ENCODE measurements at regions not wholly inside any gene's neighbourhood (a gene's known extent, or its start where the extent isn't known, plus 50 kb on each side); places are given as distances from the start of the nearest gene placed in this dataset.

- no peak for TF ChIP-seq SMC3 (IDR thresholded peaks at IDR 0.05; ENCODE audit: low read depth, low read length)
- no peak for TF ChIP-seq CTCF (conservative IDR thresholded peaks at IDR 0.05; ENCODE audit: low read depth, low read length)
- TF ChIP-seq POLR2A (IDR thresholded peaks at IDR 0.05; ENCODE audit: low read depth, low read length), result no peak
- no peak for TF ChIP-seq MAFK (IDR thresholded peaks at IDR 0.05; ENCODE audit: low read depth, low read length)
- TF ChIP-seq RAD21 (IDR thresholded peaks at IDR 0.05; ENCODE audit: low read length), result no peak
- TF ChIP-seq, protein P1, sequence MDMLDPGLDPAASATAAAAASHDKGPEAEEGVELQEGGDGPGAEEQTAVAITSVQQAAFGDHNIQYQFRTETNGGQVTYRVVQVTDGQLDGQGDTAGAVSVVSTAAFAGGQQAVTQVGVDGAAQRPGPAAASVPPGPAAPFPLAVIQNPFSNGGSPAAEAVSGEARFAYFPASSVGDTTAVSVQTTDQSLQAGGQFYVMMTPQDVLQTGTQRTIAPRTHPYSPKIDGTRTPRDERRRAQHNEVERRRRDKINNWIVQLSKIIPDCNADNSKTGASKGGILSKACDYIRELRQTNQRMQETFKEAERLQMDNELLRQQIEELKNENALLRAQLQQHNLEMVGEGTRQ (IDR thresholded peaks at IDR 0.05; ENCODE audit: low read depth, low read length), result no peak
- TF ChIP-seq ELK1 (IDR thresholded peaks at IDR 0.05; ENCODE audit: borderline replicate concordance, low read depth, low read length), result no peak
- no peak for TF ChIP-seq BHLHE40 (IDR thresholded peaks at IDR 0.05; ENCODE audit: low read depth, low read length)
- TF ChIP-seq RCOR1 (IDR thresholded peaks at IDR 0.05; ENCODE audit: insufficient replicate concordance, low read length), result no peak
- TF ChIP-seq NFE2L2 (IDR thresholded peaks at IDR 0.05; ENCODE audit: low read depth, low read length), result no peak
- no peak for TF ChIP-seq MAZ (IDR thresholded peaks at IDR 0.05; ENCODE audit: borderline replicate concordance, low read depth, low read length)
Observed at GRCh38 chr9:86586144-86586494, 231.9 kb upstream of the TUT7 start.
